NCI-H748 treated with DMSO at 0.1 percent for 48 hours (cell line): ENCODE measurements at regions not wholly inside any gene's neighbourhood (a gene's known extent, or its start where the extent isn't known, plus 50 kb on each side); places are given as distances from the start of the nearest gene placed in this dataset.
"Not testable (repeated sequence)": the region's sequence is repeated elsewhere in the genome, so short reads cannot be mapped to it uniquely, and the experiment has no call there.

Experiments
- DNase-seq: peaks from one replicate; lab custom pipeline; 2025; lab: John Stamatoyannopoulos, UW

DNA sequence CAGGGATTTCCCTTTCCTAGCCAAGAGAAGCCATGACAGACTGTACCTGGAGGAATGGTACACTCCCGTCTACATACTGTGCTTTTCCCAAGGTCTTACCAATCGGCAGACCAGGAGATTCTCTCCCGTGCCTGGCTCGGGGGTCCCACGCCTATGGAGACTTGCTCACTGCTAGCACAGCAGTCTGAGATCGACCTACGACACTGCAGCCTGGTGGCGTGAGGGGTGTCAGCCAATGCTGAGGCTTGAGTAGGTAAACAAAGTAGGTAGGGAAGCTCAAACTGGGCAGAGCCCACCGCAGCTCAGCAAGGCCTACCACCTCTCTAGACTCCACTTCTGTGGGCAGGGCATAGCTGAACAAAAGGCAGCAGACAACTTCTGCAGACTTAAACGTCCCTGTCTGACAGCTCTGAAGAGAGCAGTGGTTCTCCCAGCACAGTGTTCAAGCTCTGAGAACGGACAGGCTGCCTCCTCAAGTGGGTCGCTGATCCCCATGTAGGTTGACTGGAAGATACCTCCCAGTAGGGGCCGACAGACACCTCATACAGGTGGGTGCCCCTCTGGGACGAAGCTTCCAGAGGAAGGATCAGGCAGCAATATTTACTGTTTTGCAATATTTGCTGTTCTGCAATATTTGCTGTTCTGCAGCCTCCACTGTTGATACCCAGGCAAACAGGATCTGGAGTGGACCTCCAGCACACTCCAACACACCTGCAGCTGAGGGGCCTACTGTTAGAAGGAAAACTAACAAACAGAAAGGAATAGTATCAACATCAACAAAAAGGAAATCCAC, 270.4 kb upstream of the TLE3 start:
- not testable (repeated sequence) for DNase-seq

DNA sequence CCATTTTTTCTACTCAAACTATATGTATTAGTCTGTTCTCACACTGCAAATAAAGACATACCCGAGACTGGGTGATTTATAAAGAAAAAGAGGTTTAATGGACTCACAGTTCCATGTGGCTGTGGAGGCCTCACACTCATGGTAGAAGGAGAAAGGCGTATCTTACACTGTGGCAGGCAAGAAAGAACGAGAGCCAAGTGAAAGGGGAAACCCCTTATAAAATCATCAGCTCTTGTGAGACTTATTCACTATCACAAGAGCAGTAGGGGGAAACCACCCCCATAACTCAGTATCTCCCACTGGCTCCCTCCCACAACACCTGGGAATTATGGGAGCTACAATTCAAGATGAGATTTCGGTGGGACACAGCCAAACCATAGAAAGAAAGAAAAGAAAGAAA, 266.3 kb upstream of the TLE3 start:
- DNase-seq = not testable (repeated sequence)

DNA sequence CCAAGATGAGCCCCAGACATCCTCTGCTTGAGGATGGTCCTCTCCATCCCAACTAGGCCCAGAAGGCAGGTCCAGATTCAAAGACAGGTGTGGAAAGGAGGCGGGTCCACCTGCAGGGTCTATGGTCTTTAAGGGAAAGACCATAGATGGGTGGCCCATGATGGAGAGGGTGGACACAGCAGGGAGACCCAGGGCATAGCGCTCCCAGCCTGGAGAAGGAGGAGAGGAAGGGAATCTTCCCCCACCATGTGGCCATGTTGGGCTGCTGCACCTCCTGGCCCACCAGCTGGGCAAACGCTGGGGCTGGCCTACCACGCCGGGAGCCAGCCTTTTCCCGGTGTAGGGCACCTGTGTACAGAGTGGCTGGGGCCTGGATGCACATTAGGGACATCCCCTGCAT, 265.2 kb upstream of the TLE3 start:
- DNase-seq = no peak

DNA sequence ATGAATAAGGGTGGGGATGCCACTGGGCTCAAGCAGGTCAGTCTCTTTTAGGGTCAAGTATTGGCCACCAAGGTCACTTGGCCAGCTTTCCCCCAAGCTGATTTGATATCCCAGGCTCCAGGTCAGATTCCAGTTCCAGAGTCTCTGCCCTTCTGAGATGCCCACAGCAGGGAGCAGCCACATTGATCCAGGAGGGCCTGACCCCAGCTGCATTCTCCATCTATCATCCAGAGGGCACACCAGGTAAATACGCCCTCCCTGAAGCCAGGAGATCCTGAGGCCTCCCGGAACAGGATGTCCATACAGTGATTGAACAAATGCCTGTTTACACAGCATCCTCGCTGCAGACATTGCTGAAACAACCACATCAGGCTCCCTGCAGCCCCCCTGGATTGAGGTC, 264.6 kb upstream of the TLE3 start:
- no peak for DNase-seq

DNA sequence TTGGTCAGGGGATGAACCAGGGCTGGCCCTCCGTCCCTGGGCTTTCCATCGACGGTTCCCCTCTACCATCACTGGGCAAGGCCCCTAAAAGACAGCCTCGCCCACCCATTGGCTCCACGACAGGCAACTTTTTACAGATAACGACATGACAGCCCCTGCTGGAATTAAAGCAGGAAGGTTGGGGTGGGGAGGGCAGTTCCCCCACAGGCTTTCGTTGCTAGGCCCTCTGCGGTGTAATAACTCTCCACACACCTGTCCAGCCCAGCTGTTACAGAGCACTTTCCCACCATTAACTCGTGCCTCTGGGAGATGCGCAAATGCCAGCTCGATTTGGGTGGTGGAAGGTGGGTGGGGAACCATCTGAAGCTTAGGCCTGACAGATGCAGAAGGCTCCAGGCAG, 264.2 kb upstream of the TLE3 start:
- DNase-seq = no peak

DNA sequence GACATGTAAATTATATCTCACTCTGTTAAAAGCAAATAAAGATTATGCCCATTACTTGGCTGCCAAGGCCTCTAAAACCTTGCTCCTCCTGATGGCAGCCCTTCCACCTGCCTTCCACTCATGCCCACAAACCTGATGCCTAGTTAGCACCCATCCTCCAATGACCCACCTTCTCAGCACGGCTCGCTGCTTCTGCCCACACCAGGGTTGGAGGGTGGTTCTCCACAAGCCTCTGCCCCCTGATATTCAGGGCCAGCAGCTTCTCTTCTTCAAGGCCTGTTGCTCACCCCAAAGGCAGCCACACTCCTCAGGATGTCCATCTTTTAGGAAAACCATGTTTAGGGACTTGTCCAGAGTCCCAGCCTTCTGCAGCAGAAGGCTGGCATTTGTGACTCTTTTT, 263.4 kb upstream of the TLE3 start:
- DNase-seq = no peak

DNA sequence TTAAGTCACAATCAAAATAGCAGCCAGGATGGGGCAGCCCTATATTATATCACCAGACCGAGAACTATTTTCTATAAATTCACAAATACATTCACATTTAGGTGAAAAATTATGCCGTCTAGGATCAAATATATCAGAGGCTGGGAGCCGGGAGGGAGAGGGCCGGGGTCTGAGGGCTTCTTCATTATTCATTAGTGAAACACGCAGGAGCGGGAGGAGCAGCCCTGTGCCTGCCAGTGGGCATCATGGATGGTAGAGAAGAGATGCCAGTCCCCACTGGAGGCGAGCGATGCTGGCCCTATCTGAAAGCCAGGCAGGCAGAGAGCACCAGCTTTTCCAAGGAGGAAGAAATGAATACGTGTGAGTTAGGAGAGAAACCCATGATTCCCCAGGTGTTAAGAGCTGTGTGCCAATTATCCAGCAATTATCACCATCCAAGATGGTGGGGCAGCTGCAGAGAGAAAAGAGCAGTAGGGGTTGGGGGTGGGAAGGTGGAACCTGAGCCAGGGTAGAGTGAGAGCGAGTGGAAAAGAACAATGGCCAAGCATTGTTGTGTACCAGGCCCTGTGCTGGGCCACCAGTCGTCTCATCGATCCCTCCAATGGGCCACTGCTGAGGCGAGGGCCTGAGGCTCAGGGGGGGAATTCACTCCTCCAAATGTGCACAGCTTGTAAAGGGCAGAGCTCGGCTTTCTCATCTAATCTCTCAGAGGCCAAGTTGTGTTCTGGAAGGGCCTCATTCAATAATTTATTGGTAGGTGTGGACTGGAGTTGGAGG, 261.3 kb upstream of the TLE3 start:
- no peak for DNase-seq

DNA sequence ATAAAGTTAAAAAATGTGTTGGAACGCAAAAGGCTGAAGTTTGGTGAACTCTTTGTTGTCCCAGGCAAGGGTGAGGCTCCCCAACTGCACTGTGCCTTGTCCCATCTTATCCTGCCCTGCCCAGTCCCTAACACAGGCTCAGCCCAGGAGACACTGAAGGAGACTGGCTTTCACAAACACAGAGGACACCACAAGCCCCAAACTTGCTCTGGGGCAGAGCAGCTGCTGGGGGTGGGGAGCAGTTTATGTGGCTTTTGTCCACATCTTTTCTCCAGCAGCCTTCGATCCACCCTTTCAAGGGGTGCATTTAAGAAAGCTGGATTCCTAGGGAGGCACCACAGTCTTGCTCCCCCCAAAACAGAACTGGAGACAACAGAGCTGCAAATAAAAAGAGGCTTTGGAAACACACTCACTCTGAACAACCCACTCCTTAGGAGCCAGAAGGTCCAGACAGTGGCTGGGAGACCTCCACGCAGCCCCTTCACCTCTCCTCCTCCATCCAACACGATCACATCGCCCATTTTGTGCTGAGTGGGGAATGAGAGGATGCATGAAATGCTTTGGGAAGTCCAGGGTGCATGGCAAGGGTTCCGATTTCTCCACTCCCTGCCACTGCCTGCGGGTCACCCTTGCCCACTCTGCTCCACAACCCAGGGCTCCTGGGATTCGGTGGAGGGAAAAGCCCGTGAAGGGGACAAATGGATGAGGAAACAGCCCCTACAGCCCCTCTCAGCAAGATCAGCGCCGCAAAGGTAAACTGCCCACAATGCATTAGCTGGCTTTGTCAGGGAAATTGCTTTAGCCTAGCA, 260.5 kb upstream of the TLE3 start:
- no peak for DNase-seq

DNA sequence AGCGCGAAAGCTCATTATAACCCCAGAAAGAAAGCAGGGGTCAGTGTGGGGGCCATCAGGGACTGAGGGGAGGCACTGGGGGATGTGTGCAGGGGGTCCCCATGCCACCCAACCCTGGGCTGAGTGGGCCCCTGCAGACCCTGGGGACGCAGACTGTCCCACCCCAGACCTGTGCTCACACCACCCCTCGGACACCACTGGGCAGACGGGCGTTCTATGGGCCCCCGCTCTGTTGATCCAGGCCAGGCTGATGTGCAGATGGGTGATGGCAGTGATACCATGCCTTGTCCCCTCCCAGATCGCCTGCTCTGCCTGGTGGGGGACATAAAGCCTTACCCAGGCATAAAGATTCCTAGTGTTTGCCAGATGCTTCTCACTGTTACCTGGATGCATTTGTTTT, 259.7 kb upstream of the TLE3 start:
- DNase-seq = no peak

DNA sequence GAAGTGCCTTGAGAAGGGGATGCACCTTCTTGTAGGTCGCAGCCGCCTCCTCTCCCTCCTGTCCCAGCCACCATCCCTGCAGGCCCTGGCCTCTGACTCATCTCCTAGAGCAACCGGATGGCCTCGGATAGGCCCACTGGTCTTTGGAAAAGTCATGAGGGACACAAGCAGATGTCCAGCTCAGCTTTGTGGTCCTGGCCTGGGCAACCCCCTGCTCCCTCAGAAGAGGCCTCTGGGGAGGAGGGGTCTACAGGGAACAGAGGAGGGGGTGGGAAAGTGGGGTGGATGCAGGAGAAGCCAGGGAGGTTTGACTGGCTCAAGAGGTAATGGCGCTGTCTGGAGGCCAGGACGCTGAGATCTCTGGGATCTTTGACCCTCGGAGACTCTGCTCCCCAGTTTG, 259.2 kb upstream of the TLE3 start:
- no peak for DNase-seq

DNA sequence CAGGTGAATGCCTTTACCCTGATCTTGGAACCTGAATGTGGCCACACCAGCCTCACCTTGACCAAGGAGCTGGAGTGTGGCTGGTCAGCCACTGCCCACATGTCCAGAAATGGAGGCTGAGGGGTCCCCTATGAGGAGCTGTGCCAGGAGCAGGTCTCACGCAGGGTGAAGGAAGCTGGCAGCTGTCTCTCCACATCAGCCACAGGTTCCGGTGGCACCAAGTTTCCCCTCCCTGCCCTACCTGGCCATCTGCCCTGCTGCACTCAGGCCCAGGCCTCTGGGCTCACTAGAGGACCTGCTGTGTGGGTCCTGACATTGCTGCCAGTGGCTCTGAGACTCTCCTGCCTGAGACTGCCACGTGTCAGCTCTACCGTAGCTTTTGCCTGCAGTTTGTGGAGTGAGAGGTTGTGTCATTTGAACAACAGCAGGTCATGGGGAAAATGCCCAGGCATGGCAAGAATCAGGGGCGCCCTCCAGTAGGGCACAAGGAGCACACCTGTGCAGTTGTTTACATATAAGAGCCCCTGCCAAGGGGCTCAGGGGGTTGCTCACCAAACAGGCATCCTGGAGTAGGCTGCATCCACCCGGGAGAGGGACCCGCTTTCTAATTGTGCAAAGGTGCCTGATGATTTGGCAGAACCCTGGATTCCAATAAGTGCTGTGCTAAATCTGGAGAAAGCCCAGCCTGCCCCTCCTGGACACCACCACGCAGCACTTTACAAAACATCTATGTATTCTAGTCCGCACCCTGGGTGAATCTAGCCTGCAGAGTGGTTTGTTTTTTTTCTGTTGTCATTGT, 258.5 kb upstream of the TLE3 start:
- DNase-seq = no peak

DNA sequence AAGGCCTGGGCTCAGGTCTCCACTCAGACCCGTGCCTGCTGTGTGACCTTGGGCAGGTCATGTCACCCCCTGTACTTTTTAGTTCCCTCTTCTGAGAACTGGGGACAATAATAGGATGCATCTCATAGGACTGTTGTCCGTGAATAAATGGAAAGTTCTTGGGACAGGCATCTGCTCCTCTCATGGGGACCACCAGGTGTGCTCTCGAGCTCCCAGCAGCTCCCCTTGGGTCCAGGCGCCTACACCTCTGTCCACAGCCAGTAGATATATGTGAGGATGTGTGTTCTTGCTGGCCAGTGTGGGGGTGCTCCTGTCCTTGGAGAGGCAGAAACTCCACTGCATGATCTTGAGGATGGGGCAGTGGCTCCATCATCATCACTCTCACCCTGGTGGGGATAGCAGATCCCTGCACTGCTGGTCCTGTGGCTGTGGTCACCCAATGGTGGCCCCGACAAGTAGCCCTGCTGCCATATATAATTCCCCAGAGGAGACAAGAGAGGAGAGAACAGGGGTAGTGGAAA, 257.6 kb upstream of the TLE3 start:
- no peak for DNase-seq

DNA sequence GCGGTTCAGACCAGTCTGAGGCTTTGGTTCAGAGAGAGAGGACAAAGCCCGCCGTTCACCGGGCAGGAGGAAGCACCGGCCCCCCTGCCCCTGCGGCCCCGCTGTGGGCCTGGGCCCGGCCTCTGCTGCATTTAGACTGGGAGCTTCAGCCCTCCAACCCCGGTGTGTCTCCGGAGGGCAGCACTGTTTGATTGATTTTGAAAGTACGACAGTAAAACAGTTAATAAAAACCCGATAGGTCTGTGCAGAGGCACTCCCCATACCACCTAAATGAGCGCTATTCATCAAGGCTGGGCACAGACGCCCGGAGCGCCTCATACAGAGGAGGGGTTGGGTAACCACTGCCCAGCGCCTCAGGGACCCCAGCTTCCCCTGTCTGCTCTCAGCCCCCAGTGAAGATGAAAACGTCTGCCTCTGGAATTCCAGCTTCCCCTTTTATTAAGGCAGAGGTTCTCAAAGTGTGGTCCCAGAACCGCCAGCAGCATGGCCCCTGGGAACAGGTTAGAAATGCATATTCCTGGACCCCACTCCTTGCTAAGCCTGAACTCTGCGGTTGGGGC, 256.7 kb upstream of the TLE3 start:
- DNase-seq = no peak

DNA sequence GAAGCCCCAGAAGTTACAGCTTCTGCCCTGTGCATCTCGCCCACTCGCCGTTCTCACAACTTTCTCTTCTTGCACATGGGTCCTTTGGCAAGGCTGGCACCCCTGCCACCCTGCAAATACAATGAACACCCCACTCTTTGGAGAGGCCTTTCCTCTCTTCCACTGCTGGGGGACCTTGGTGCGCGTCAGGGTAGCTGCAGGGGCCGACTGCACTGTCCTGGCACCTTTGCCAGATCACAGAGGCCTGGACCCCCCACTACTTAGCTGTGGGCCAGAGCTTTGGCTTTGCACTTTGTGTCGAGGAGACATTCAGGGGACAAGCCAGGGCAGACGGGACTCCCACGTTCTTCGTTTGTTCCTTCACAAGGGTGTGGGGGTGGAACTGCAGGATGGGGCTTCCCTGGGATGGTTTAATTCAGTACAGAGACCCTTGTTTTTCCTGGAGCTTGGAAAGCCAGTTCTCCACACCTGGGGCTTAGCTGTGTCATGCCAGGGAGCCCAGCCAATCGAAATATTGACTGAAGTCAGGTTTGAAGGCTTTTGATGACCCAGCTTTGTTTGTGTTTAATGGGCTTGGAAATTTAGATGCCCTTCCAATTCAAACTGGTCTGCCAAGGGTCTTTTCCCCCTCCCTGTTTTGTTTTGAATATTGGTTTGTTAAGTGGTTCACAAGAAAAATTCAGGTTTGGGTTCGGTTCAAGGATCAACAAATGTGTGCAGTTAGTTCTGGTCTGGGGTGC, 256.1 kb upstream of the TLE3 start:
- DNase-seq = no peak

DNA sequence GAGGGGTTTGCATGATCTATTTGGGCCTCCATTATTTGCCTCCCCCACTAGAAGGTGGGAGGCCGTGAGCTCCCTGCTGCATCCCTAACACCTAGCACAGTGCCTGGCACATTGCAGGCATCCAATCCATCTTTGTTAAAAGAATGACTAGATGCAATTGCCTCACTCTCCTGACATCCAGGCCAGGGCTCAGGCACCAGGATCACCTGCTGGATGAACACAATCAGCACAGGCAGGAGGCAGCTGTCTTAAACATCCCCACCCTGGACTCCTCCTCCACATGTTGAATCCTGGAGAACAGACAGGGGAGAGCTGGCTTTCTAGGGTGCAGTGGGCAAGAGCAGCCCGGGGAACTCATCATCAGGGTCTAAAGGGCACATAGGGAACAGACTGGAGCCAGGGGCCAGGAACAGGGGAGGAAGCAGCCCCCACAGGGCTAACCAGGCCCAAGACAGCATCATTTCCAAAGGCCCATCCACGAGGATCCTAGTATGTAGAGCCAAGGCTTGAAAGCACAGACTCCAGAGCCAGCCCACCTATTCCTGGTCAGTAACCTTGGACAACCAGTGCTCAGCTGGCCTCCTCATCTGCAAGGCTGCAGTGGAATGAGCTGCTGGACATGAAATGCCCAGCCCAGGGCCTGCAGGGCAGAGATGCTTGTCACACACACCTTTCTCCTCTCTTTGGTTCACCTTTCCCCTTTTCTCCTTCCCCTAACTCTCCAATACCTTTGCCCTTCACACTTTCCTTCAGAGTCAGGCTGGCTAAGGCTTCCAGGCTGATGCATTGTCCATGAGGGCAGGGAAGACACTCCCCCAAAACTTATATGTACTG, 254.4 kb upstream of the TLE3 start:
- no peak for DNase-seq

DNA sequence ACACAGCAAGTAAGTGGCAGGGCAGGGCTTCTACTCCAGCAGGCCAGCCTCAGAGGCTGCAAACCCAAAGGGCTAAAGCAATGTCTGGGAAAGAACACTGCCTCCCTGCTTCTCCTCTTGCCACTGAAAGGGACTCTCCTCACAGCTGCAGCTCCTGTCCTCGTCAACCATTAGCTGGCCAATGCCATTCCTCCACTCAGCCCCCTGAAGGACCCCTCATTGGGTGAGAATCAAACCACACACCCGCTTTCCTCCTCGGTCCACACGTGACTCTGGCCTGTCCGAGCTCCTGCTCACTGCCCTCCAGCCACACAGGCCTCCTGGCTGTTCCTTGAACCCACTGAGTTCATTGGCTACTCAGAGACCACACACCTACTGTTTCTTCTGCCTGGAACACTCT, 253.7 kb upstream of the TLE3 start:
- no peak for DNase-seq

DNA sequence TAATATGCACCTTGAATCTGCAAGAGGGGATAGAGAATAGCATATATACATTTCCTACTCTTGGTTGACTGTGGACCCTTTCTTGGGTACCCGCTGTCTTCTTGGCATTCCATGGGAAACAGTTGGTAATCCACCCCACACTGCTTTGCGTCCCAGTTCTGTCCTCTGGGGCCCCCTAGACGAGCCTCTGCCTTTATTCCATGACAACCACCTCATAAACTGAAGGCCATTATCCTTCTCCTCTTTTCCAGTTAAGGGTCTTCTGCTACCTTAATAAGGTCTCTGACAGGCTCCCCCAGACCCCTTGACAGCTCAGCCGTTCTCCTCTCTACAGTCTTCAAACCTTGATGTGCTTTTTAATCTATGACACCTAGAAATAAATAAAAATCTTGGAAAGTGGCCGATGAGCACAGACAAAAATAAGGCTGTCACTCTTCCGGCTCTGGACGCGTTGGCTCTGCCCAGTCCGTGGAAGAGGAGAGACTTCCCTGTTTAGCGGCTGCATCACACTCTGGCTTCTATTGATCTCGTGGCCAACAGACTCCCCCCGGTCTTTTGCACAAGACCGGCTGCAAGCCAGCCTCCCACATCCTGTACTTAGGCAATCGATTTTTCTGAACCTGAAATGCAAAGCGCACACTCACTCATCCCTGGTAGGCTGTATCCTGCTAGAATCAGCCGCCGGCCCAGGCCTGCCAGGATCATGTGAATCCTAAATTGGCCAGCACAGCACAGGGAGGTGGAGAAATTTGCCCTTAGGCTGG, 251.0 kb upstream of the TLE3 start:
- DNase-seq = no peak

DNA sequence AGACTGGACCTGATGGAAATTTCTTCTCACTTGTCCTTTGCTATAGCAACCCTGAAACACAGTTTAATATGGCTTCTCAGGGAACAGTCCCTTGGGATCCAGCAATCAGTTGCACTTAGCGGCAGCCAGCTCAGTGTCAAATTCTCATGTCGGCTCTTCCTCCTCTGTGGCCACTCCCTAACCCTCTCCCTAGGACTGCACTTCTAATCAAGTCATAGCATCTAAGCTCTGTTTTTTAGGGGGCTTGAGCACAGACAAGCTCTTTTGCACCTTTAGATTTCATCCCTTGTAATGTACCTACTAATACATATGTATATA, 250.5 kb upstream of the TLE3 start:
- DNase-seq = no peak
